Kidney epithelial cell (primary cell): ENCODE measurements at regions not wholly inside any gene's neighbourhood (a gene's known extent, or its start where the extent isn't known, plus 50 kb on each side); places are given as distances from the start of the nearest gene placed in this dataset.

Source experiments
- DNase-seq: peaks from one replicate; pipeline ENCODE4 v3.0.0-alpha.2; 2010; ENCODE audit warnings: low read depth
- H3K27me3 ChIP-seq: 2 replicates; pipeline ENCODE4 v1.6.0; 2011; ENCODE audit warnings: low read length; ENCODE audit not compliant: control insufficient read depth, insufficient read depth
- H3K36me3 ChIP-seq: 2 replicates; pipeline ENCODE4 v1.5.1; 2011; ENCODE audit warnings: low read length; ENCODE audit not compliant: control insufficient read depth, insufficient read depth
- H3K4me3 ChIP-seq: 2 replicates; pipeline ENCODE4 v1.5.1; 2011; ENCODE audit warnings: low read depth, mild to moderate bottlenecking, control low read depth, low read length
- CTCF ChIP-seq: IDR thresholded peaks from 2 replicates; pipeline ENCODE4 v1.5.1; 2011; ENCODE audit warnings: mild to moderate bottlenecking, moderate library complexity, low read length, control low read depth, inconsistent platforms; ENCODE audit not compliant: insufficient read depth, poor library complexity, severe bottlenecking

GRCh38 chr2:16479721-16480120 lies 185.9 kb downstream of the CYRIA start:
- no peak for TF ChIP-seq CTCF
- Histone ChIP-seq H3K36me3 (no peaks in the 10 kb centered on the region), H3K27me3 (no peaks in the 10 kb centered on the region), H3K4me3 (no peak overlapping the region)
- no peak for DNase-seq

GRCh38 chr2:16478434-16479210 lies 187.0 kb downstream of the CYRIA start:
- DNase-seq: peak; percentile 29

GRCh38 chr2:16477648-16478047 lies 188.0 kb downstream of the CYRIA start:
- Histone ChIP-seq H3K4me3 (no peak overlapping the region), H3K36me3 (no peaks in the 10 kb centered on the region), H3K27me3 (no peaks in the 10 kb centered on the region)
- DNase-seq: no peak
- no peak for TF ChIP-seq CTCF

More at GRCh38 chr2:16478434-16479210, 187.0 kb downstream of the CYRIA start:
- Histone ChIP-seq H3K27me3 (no peaks in the 10 kb centered on the region), H3K4me3 (no peak overlapping the region), H3K36me3 (no peaks in the 10 kb centered on the region)
- TF ChIP-seq CTCF: no peak

GRCh38 chr2:16476866-16477265 lies 188.8 kb downstream of the CYRIA start:
- no peak for TF ChIP-seq CTCF
- no peak for DNase-seq
- Histone ChIP-seq H3K4me3 (no peak overlapping the region), H3K27me3 (no peaks in the 10 kb centered on the region), H3K36me3 (no peaks in the 10 kb centered on the region)

GRCh38 chr2:16475986-16476567 lies 189.6 kb downstream of the CYRIA start:
- H3K36me3 ChIP-seq: no peaks in the 10 kb centered on the region
- no peaks in the 10 kb centered on the region for H3K27me3 ChIP-seq
- no peak overlapping the region for H3K4me3 ChIP-seq
- TF ChIP-seq CTCF: no peak
- DNase-seq: no peak

- no peak overlapping the region for H3K4me3 ChIP-seq
- no peak for TF ChIP-seq CTCF
- H3K27me3 ChIP-seq: no peaks in the 10 kb centered on the region
- no peaks in the 10 kb centered on the region for H3K36me3 ChIP-seq
- peak; percentile 35 for DNase-seq
Measured at GRCh38 chr2:16475586-16475985, 190.0 kb downstream of the CYRIA start.
